ENCODE measurements at regions not wholly inside any gene's neighbourhood (a gene's known extent, or its start where the extent isn't known, plus 50 kb on each side); places are given as distances from the start of the nearest gene placed in this dataset.
"Not testable (repeated sequence)": the region's sequence is repeated elsewhere in the genome, so short reads cannot be mapped to it uniquely, and the experiment has no call there.

GRCh38 chr10:91002656-91003055 lies 81.8 kb upstream of the ANKRD1 start:
- DNase-seq (ENCODE audit: low read depth in 2 of 2, low spot score in 1 of 2), result no peak

GRCh38 chr10:91003379-91003778 lies 82.5 kb upstream of the ANKRD1 start:
- DNase-seq (ENCODE audit: low read depth in 2 of 2, low spot score in 1 of 2), result not testable (repeated sequence)

- DNase-seq (ENCODE audit: low read depth in 2 of 2, low spot score in 1 of 2), result not testable (repeated sequence)
These were observed 84.4 kb upstream of the ANKRD1 start for GRCh38 chr10:91005276-91005675.

GRCh38 chr10:91006001-91006751 lies 85.3 kb upstream of the ANKRD1 start:
- peak; percentile 28 to 41 for DNase-seq (ENCODE audit: low read depth in 2 of 2, low spot score in 1 of 2)

- DNase-seq (ENCODE audit: low read depth in 2 of 2, low spot score in 1 of 2), result no peak
These were observed 86.0 kb upstream of the ANKRD1 start for GRCh38 chr10:91006752-91007346.

GRCh38 chr10:91007655-91008054 lies 86.8 kb upstream of the ANKRD1 start:
- no peak for DNase-seq (ENCODE audit: low read depth in 2 of 2, low spot score in 1 of 2)

- DNase-seq (ENCODE audit: low read depth in 2 of 2, low spot score in 1 of 2), result no peak
These were observed 88.2 kb upstream of the ANKRD1 start for GRCh38 chr10:91009121-91009520.

- DNase-seq (ENCODE audit: low read depth in 2 of 2, low spot score in 1 of 2), result no peak
These were observed 90.1 kb upstream of the ANKRD1 start for GRCh38 chr10:91010952-91011351.

- DNase-seq (ENCODE audit: low read depth in 2 of 2, low spot score in 1 of 2), result no peak
These were observed 91.6 kb upstream of the ANKRD1 start for GRCh38 chr10:91012502-91012901.

- DNase-seq (ENCODE audit: low read depth in 2 of 2, low spot score in 1 of 2), result no peak
These were observed 93.1 kb upstream of the ANKRD1 start for GRCh38 chr10:91013985-91014384.

- no peak for DNase-seq (ENCODE audit: low read depth in 2 of 2, low spot score in 1 of 2)
These were observed 96.3 kb upstream of the ANKRD1 start for GRCh38 chr10:91017198-91017597.

GRCh38 chr10:91021901-91022300 lies 101.0 kb upstream of the ANKRD1 start:
- no peak for DNase-seq (ENCODE audit: low read depth in 2 of 2, low spot score in 1 of 2)

GRCh38 chr10:91022390-91022789 lies 101.5 kb upstream of the ANKRD1 start:
- DNase-seq (ENCODE audit: low read depth in 2 of 2, low spot score in 1 of 2), result no peak

- no peak for DNase-seq (ENCODE audit: low read depth in 2 of 2, low spot score in 1 of 2)
These were observed 102.2 kb upstream of the ANKRD1 start for GRCh38 chr10:91022924-91023699.

- no peak for DNase-seq (ENCODE audit: low read depth in 2 of 2, low spot score in 1 of 2)
These were observed 103.0 kb upstream of the ANKRD1 start for GRCh38 chr10:91023700-91024398.

- DNase-seq (ENCODE audit: low read depth in 2 of 2, low spot score in 1 of 2), result no peak
These were observed 103.7 kb upstream of the ANKRD1 start for GRCh38 chr10:91024541-91024940.

GRCh38 chr10:91032611-91033206 lies 111.8 kb upstream of the ANKRD1 start:
- DNase-seq (ENCODE audit: low read depth in 2 of 2, low spot score in 1 of 2), result no peak

- DNase-seq (ENCODE audit: low read depth in 2 of 2, low spot score in 1 of 2), result no peak
These were observed 112.5 kb upstream of the ANKRD1 start for GRCh38 chr10:91033324-91033950.

GRCh38 chr10:91034042-91034441 lies 113.2 kb upstream of the ANKRD1 start:
- no peak for DNase-seq (ENCODE audit: low read depth in 2 of 2, low spot score in 1 of 2)

GRCh38 chr10:91034494-91035159 lies 113.7 kb upstream of the ANKRD1 start:
- DNase-seq (ENCODE audit: low read depth in 2 of 2, low spot score in 1 of 2), result no peak

All from stimulated activated CD8-positive, alpha-beta memory T cell treated with anti-CD3 and anti-CD28 coated beads, Interleukin-4, amount 100 ng/mL, for 1 hour (primary cell).